ENCODE measurements at regions not wholly inside any gene's neighbourhood (a gene's known extent, or its start where the extent isn't known, plus 50 kb on each side); places are given as distances from the start of the nearest gene placed in this dataset.
"Not testable (repeated sequence)": the region's sequence is repeated elsewhere in the genome, so short reads cannot be mapped to it uniquely, and the experiment has no call there.

GRCh38 chr13:90237852-90238251 lies 1109.6 kb upstream of the MIR17HG start:
- no peak for DNase-seq (ENCODE audit: low read depth in 2 of 2)

- no peak for DNase-seq (ENCODE audit: low read depth in 2 of 2)
These were observed 1109.1 kb upstream of the MIR17HG start for GRCh38 chr13:90238413-90238812.

GRCh38 chr13:90239130-90239529 lies 1108.4 kb upstream of the MIR17HG start:
- no peak for DNase-seq (ENCODE audit: low read depth in 2 of 2)

GRCh38 chr13:90246005-90246404 lies 1101.5 kb upstream of the MIR17HG start:
- no peak for DNase-seq (ENCODE audit: low read depth in 2 of 2)

GRCh38 chr13:90246687-90247345 lies 1100.7 kb upstream of the MIR17HG start:
- DNase-seq (ENCODE audit: low read depth in 2 of 2): no peak

GRCh38 chr13:90253806-90254205 lies 1093.7 kb upstream of the MIR17HG start:
- no peak for DNase-seq (ENCODE audit: low read depth in 2 of 2)

GRCh38 chr13:90254437-90254836 lies 1093.0 kb upstream of the MIR17HG start:
- DNase-seq (ENCODE audit: low read depth in 2 of 2): no peak

GRCh38 chr13:90256746-90257145 lies 1090.7 kb upstream of the MIR17HG start:
- no peak for DNase-seq (ENCODE audit: low read depth in 2 of 2)

- no peak for DNase-seq (ENCODE audit: low read depth in 2 of 2)
These were observed 1089.4 kb upstream of the MIR17HG start for GRCh38 chr13:90258129-90258528.

GRCh38 chr13:90261343-90261742 lies 1086.1 kb upstream of the MIR17HG start:
- DNase-seq (ENCODE audit: low read depth in 2 of 2): no peak

GRCh38 chr13:90270226-90270625 lies 1077.3 kb upstream of the MIR17HG start:
- DNase-seq (ENCODE audit: low read depth in 2 of 2): no peak

- DNase-seq (ENCODE audit: low read depth in 2 of 2): no peak
These were observed 1075.1 kb upstream of the MIR17HG start for GRCh38 chr13:90272356-90272755.

- no peak for DNase-seq (ENCODE audit: low read depth in 2 of 2)
These were observed 1071.3 kb upstream of the MIR17HG start for GRCh38 chr13:90276216-90276615.

GRCh38 chr13:90278231-90278630 lies 1069.3 kb upstream of the MIR17HG start:
- not testable (repeated sequence) for DNase-seq (ENCODE audit: low read depth in 2 of 2)

- no peak for DNase-seq (ENCODE audit: low read depth in 2 of 2)
These were observed 1065.8 kb upstream of the MIR17HG start for GRCh38 chr13:90281709-90282108.

GRCh38 chr13:90287521-90287920 lies 1060.0 kb upstream of the MIR17HG start:
- no peak for DNase-seq (ENCODE audit: low read depth in 2 of 2)

- no peak for DNase-seq (ENCODE audit: low read depth in 2 of 2)
These were observed 1053.6 kb upstream of the MIR17HG start for GRCh38 chr13:90293793-90294361.

GRCh38 chr13:90299238-90299637 lies 1048.2 kb upstream of the MIR17HG start:
- no peak for DNase-seq (ENCODE audit: low read depth in 2 of 2)

GRCh38 chr13:90300015-90300414 lies 1047.5 kb upstream of the MIR17HG start:
- DNase-seq (ENCODE audit: low read depth in 2 of 2): no peak

- no peak for DNase-seq (ENCODE audit: low read depth in 2 of 2)
These were observed 1045.4 kb upstream of the MIR17HG start for GRCh38 chr13:90302107-90302506.

GRCh38 chr13:90305796-90306195 lies 1041.7 kb upstream of the MIR17HG start:
- DNase-seq (ENCODE audit: low read depth in 2 of 2): no peak

- no peak for DNase-seq (ENCODE audit: low read depth in 2 of 2)
These were observed 1040.4 kb upstream of the MIR17HG start for GRCh38 chr13:90307136-90307535.

GRCh38 chr13:90308249-90308648 lies 1039.2 kb upstream of the MIR17HG start:
- no peak for DNase-seq (ENCODE audit: low read depth in 2 of 2)

GRCh38 chr13:90311929-90312328 lies 1035.6 kb upstream of the MIR17HG start:
- DNase-seq (ENCODE audit: low read depth in 2 of 2): no peak

Measured in stimulated activated CD4-positive, alpha-beta T cell treated with anti-CD3 and anti-CD28 coated beads, Interleukin-1b, Interleukin-23, amount 100 ng/mL, for 4 hours (primary cell).